Stimulated activated CD4-positive, alpha-beta T cell treated with anti-CD3 and anti-CD28 coated beads, Interleukin-4, amount 100 ng/mL, for 24 hours (primary cell): ENCODE measurements at regions not wholly inside any gene's neighbourhood (a gene's known extent, or its start where the extent isn't known, plus 50 kb on each side); places are given as distances from the start of the nearest gene placed in this dataset.

Experiments used
- DNase-seq: peaks from one replicate; pipeline ENCODE4 v3.0.0-alpha.2; 2020

DNA sequence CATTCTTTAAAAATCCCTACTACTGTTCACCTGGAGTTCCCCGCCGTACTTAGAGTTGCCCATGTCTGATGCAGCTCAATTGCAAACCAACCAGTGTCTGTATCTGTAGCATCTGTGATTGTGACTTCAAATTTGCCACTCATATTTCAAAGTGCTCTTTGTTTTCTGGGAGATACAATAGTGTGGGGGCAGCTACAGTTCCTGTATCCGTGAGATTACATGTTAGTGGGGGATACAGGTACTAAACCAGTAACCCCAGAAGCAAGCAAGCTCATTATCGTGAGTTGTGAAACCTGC is 140.9 kb downstream of the ANKRD60 start:
- DNase-seq = no peak

DNA sequence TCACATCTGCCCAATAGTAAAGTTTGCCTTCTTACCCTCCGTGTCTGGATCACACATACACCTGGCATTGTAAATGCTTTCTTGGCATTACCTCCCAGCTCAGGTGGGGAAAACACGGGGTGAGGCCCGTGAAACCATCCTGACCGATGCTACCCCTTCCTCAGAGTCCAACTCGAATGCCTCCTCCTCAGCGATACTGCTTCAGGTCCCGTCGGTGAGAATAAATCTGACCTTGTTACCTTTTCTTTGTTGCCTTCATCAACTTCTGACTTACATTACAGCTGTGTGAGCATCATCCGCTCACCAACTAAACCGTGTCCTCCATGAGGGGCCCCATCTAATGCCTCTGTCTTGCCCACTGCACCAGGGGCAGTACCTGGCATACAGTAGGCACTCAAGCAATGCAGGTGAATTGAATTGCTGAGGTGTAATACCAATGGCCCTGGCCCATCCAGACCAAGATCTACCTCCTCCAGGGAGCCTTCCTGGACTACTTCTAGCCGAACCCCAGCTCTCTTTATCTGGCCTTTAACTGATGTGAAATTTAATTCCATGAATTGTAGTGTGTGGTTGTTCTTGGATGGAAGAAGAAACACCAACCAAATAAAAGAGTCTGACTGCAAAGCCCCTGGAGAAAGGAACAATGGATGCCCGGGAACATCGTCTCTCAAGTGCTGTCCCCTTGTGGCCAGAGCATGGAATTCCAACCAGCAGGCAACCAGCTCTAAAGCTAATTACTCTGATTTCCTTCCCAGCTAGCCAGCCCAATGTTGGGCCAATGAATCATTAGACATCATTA is 141.5 kb downstream of the ANKRD60 start:
- peak; percentile 9 for DNase-seq

DNA sequence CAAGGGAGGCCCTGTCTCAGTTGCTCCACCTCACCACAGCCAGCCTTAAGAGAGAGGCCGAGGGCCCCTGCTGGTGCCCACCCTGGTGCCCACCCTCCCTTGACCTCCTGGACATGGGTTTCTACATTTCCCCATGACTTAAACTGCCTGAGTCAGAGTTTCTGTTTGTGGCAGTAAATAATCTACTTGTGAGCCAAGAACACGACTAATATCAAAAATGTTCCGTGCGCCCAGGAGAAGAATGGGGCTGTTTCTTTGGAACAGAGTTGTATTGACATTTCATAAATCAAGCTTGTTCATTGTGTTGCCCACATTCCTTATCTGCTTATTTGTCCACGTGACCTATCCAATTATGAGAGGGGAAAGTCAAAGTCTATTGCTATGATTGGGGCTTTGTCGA is 143.5 kb downstream of the ANKRD60 start:
- no peak for DNase-seq

DNA sequence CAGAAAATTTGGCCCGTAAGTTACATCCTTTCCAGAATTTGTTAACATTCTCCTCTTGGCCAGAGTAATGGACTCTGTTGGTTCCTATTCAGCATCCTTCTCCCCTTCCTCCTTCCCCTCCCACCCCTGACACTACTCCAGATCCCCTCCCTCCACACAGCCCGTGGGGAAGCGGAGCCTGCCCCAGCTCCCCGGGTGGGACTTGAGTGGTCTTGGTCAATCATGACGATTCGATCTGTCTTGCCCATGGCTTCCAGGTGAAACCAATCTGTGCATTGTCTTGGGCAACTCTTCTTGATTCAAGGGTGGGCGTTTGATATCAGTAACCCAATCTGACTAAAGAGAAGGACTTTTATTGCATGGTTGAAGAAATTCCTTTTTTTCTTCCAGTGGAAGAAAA is 143.9 kb downstream of the ANKRD60 start:
- no peak for DNase-seq

DNA sequence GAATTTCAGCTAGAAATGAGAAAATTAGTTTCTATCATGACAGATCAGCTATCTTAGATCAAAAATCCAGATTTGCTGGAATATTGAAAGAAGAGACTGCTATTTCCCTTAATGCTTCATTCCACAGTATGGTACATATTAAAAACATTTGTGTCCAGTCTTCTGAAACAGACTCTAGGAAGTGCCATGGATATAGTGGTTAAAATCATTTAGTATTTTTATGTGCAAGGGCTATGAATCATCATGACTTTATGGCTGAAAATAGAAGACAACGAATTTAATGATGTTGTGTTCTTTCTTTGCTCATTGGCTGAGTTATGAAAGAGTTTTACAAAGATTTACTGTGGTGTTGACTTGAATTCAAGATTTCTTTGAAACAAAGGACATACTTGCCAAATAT is 146.6 kb downstream of the ANKRD60 start:
- DNase-seq = no peak

DNA sequence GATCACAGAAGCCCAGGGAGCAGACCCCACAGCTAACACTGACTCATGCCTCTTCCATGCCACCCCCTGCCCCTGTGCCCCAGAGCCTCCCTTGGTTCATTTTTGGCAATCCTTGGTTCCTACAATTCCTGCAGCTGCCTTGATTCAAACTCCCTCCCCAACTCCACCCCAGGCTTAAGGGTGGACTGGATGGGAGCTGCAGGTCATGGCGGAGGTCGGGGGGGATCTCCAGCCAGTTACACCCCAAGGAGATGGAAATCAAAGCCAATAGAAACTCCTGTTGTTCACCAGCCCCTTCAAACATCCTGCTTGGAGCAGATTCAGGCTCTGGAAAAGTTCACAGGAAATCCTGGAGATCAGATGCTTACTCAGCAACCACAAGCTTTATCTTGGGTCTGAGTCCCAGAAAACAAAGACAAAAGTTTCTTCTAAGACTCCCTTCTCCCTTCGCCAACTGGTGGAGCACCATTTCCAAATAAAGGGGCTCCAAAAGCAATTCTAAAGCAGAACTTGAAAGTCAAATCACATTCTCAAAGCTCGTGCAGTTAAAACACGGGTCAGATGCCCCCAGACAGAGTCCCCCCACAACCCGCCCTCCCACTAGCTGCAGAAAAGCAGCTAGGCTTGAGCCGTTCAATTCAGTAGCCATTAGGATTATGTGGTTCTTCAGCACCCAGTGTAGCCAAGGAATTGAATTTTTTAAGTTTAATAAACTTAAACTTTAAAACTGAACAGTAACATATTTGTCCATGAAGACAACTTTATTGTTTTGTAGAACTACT is 149.5 kb downstream of the ANKRD60 start:
- DNase-seq = no peak

DNA sequence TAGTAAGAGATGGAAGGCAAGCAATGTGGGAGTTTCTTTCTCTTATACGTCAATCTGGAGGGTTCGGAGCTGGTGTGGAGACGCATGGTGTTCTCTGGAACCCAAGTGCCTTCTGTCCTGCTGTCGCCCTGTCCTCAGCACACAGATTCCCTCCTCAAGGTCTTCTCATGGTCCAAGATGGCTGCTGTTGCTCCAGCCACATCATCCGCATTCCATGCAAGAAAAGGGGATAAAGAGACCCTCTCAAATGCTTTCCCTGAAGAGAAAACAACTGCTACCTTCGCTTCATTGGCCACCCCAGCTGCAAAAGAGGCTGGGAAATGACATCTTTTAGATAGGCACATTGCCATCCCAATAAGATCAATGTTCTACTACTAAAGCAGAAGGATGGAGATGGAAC is 151.2 kb downstream of the ANKRD60 start:
- DNase-seq = no peak

DNA sequence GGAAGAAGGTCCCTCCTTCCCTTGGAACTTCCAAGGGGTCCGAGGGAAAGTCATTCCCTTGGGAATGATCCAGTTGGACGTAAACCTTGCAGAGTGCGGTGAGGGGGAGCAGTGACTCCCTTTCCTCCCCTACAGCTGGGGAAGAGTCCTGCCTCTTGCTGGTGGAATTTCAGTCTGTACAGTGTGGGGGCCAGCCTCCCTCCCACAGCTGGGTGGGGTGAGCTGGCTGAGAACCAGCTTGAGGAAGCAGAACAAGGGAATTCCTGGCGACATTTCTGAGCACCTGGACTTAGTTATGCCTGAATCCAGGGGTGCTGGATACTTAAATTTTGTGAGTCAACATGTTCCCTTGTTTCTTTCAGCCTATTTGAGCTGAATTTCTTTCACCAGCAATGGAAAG is 152.0 kb downstream of the ANKRD60 start:
- DNase-seq = no peak

DNA sequence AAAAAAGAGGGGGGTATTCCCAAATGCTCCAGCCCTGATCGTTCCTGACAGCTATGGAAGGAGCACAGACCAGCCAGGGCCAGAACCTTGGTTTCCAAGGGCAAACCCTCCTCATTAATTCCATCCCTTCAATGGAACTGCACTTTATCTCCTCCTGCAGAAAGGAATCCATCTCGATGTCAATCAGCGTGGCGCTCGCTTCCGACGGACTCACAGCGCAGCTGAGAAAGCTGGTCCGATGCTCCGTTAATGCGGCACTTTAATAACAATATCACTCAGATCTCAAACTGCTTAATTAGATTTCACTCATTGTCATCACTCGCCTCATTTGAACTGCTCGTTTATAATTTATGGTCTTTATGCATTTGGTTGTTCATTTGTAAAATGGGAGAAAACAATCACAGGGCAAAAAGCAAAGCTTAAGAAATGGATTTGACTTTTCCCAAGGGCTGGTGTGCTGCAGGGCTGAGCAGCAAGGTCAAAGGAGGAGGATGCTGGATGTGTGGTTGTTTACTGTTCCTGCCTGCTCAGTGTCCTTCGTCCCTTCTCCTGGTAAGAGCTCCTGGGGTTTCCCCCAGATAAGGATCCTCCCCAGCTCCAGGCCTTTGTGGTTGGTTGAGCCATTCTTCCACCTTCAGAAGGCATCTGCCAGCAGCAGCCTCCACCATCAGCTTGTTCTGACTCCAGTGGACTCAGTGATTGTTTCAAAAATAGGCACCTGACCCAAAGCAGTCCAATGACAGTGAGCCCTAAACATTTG is 152.7 kb downstream of the ANKRD60 start:
- DNase-seq = no peak

DNA sequence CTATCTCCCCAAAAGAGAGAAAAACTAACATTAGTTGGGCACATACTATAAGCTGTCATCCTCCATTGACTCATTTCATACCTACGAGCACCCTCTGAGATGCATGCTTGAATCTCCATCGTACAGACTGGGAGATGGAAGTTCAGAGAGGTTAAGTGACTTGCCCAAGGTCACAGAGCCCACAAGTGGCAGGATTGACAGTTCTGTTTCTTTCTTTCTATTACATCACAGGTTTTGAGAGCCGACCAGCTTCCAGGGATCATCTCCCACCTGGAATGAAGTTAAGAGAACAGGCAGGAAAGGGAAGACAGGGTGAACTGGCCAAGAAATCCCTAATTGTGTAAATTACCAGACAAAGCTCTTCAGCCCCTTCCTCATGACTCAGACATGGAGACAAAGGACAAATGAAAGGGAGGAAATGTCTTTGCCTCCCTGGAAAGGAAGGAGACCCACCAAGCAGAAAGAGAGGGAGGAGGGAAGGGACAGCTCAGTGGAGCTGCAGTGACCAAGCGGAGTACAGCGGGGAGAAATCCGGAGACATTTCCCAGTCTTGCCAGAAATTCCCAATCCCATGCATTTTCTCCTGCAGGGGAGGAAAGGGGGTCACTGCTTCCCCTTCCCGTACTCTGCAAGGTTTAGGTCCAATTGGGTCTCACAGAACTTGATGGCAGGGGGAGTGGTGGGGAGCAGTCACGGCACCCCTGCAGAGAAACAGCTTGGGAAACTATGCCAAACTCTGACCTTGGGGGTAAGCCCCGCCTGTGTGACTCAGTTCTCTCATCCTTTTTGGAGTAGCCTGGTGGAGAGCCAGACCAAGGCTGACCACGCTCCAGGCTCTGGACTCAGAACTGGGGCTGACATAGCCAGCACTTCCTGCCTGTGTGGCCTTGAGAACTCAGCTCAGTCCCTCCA is 154.3 kb downstream of the ANKRD60 start:
- DNase-seq = no peak

DNA sequence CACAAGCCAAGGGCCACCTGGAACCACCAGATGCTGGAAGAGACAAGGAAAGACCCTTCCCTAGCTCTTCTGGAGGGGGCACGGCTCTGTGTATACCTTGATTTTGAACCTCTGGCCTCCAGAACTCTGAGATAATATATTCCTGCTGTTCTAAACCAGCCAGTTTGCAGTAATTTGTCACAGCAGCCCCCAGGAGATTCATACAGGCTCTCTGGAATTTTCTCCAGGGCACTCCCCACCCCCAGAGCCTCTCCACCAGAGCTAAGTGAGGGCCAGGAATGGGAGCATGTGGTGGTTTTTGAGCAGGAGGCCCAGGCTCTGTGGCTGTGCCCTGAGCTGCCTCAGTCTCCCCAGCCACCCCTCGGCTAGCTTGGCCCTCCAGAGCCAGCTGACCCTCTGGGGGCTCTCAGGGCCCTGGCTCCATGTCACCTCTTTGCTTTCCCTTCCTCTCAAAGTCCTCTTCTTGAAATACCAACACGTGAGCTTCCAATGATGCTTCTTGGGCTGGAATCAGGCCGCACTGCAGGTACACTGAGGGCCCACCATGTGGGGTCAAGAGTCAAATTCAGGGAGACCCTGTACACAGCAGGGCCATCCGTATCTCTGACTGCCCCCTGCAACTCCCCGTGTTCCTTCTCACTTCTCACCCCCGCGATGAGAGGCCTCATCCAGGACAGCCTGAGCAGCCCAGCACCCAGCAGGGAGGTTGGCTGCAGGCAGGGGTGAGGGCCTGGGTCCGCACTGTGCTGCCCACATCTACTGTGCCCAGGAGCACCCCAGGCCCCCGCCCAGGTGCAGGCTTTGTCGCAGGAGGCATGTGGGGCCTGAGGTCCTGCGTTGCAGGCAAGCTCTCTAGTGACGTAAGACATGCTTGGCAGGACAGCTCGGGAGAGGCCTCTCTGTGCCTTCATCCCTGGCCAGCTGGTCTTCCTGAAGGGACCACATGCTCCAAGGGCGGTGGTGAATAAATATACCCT is 155.5 kb downstream of the ANKRD60 start:
- DNase-seq = no peak

DNA sequence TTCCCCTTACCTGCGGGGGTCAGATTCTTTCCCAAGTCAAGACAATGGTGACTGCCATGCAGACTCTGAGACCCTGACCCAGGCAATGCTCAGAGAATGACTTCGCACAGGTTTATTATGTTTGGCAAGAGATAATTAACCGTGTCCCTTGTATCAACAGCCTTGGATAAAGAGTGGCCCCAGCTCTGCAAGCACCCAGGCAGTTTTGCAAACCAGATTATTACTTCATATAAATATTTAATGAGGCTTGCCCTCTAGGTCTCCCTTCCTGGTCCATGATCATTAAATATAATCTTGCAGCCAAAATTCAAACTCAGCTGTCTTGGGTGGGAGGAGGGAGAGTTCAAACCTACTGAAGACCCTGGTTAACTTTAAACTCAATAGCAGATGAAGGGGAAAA is 156.5 kb downstream of the ANKRD60 start:
- no peak for DNase-seq

DNA sequence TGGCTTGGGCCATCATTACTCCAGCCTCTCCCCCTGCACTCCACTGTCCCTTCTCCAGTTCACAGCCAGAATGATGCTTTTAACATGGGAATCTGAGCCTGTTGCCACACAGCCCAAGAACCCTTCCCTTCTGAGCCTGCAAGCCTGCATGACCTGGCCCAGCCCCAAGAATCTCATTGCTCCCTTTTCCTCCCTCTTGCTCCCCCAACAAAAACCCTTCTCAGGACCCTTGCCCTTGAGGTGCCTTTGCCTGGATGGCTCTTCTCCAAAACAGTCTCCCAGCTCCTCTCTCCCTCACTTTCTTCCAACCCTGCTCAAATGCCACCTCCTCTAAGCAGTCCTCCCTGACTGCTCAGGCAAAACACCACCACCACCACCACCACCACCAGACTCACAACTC is 157.2 kb downstream of the ANKRD60 start:
- no peak for DNase-seq

DNA sequence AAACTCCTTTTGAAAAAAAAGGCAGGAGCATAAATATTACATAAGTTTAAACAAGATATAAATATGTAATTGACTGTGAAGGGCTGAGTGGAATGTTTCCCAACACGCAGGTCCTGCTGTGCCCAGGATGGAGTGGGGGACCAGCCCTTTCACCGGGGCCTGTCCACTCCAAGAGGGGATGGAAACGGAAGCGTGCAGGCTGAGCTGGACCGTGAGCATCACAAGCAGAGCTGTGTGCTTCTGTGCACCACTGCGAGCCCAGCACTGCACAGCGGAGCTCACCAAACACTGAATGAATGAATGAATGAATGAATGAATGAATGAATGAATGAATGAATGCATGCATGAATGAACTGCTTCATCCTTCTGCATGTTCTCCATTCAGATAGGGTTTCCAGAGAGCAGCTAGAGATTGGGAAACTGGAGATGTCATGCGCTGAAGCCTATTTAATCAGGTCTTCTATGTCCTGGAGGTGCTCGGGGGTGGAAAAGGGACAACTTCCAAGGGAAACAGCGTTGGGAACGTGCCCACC is 157.7 kb downstream of the ANKRD60 start:
- no peak for DNase-seq

DNA sequence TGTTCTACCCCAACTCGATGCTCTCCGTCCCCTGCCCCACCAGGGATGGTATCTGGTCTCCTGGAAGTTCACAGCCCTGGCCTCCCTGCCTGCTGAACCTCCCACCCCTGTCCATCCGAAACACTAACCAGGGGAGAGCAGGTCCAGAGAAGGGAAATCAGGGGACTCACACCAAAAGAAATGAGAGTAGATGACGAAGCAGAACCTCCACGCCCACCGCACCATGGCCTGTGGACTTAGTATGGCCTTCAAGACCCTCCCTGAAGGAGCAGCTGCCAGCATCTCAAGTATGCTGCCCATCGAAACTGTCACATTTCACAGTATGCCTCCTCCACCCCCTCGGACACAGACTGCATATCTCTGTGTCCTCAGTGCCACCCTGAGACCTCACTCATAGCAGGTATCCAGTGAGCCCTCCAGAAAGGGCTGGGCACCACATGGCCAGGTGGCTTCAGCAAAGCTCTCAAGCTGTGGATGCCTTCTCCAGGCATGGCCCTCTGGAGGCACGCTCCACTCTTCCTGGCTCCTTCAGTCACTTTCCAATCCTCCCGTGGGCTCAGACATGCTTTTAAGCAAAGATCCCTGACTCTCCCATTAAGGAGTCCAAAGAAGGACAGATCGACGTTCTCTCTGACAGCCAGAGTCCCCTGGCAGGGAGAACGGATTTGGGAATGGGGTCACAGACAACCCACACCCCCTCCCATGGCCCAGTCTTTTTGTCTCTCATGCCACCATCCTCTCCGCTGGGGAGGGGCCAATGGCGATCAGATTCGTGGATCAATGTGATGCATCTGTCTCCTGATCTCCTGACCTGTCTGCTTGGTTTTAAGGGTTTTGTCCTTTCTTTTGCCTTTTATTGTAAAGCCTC is 158.4 kb downstream of the ANKRD60 start:
- DNase-seq = no peak

DNA sequence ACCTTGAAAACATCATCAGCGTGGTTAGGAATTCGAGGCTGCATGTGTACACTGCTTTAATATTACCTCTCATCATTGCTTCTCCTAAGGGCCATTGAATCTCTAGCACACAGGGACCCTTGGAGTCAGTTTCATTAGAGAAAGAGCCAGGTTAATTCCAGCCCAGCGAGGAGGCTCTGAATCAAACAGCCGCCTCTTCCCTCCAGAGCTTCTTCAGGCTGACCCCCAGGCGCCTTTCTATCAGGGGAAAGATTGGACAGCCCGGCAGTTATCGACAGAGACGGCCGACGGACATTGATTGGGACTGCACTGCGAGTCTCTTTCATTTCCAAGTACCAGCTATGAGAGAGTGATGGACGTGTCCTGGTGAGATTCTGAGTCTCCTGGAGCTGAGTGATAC is 159.2 kb downstream of the ANKRD60 start:
- DNase-seq = no peak

DNA sequence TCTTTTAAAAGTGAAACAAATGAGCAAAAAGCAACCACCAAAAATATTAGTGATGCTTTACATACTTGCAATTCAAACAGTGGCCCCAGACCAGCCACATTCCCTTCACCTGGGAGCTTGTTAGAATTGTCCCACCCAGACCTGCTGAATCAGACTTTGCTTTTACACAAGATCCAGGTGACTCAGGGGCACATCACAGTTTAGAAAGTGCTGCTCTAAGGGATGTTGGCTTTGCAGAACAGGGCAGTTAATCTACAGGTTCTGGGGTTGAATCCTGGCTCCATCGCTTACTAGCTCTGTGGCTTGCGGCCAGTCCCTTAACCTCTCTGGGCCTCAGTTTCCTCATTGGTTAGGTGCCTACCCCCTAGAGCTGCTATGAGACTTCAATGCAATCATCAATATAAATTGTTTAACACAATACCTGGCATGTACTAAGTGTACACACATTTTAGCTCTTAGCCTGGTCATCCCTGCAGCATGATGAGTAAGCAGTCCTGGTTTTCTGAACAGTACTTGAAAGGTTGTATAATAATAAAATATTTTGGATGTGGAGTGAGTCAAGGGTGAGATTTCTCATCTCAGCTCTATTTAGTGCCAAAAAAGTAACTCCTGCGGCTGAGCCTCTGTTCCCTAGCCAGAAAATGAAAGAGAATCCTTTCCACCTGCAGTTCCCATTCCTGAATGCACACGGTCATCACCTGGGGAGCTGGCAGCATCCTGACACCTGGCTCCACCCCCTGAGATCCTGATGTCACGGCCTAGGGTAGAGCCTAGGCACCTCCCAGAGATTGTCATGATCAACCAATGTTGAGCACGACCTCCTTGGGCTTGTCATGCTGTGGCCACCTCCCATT is 162.7 kb downstream of the ANKRD60 start:
- DNase-seq = no peak

DNA sequence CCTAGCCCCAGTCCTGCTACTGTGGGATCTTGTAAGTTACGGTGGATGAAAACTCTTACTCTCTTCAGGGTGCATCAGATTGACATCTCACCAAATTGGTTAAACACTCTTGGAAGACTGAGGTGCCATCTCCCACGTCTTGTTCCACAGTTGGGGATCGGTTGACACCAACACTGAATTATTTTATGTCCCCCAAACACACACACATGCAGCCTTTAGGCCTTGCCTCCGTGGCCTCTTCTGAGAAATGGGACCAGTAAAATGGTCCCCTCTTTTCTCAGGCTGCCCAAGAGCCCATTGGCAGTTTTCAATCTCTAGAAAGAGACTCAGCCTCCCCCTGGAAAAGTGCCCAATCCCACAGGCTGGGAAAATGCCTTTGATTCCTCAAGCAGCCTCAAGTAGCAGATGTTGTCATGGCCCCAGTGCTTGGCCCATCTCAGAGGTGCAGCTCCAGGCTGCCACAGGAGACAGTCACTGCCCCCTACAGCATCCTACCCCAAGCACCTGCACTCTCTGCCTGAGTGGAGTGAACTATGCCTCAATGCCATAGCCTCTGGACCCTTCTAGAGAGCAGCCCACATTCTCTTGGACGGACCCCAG is 163.9 kb downstream of the ANKRD60 start:
- no peak for DNase-seq

DNA sequence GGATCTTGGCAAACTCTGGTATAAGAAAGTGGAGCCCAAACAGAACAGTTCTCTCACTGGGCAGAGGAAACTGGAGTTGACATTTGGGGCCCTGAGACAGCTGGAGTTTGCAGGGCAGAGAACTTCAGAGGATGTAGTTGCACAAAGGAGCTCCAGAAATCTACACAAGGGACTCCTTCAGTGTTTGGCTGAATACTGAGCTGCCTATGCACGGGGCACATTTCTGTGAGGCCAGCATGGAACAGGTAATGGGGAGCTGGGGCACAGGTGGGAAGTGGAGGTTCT is 169.3 kb downstream of the ANKRD60 start:
- no peak for DNase-seq
